Medulla oblongata (tissue), 1 donor: ENCODE measurements at regions not wholly inside any gene's neighbourhood (a gene's known extent, or its start where the extent isn't known, plus 50 kb on each side); places are given as distances from the start of the nearest gene placed in this dataset.

Experiments
- DNase-seq: peaks from one replicate; pipeline ENCODE4 v3.0.0-alpha.2; 2015; ENCODE audit errors: extremely low spot score

DNA sequence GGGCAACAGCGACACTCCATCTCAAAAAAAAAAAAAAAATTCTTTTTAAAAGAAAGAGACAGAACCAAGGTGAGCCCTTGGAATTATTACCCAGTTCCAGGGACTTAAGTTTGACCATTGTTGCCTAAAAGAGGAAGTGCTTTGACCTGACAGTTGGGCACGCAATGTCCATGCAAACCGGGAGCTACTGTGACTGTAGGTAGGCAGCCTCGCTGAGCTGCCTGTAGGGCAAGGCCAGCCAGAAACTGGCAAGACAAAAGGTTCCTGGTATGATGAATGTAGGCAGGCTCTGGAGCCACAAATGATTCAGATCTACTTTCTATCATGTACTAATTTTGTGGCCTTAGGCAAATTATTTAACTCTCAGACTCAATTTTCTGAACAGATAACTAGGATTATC is 334.8 kb upstream of the ZNF462 start:
- DNase-seq: no peak

DNA sequence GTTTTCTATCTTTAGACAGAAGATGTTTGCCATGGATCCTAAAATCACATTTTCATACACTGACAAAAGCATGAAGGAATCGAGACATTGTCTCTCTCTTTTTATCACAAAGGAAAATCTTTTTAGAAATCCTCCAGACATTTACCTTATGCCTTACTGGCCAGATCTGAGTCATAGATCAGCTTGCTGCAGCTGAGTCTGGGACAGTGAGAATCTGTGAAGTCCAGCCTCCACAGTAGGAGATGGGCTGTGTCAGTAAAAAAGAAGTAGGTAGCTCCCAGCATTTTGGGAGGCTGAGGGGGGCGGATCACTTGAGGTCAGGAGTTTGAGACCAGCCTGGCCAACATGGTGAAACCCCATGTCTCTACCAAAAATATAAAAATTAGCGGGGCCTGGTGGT is 333.4 kb upstream of the ZNF462 start:
- no peak for DNase-seq

DNA sequence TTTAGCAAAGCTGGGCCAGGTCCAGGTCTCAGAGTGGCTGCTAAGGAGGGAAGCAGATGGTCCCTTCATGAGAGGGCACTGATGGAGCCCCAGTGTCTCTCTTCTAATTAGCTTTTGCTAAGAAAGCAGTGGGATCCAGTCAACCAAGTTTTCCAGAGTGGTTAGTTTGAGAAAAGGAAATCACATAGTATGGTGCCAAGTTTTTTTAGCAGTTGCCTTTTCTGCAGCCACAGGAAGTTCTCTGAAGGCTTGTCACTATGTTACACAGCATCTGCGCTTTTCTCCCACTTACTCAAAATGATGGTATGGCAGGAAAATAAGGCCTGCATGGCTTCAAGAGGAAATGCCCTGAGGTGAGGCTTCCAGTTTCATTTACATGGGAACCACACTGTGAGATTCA is 331.5 kb upstream of the ZNF462 start:
- peak; percentile 17 for DNase-seq

DNA sequence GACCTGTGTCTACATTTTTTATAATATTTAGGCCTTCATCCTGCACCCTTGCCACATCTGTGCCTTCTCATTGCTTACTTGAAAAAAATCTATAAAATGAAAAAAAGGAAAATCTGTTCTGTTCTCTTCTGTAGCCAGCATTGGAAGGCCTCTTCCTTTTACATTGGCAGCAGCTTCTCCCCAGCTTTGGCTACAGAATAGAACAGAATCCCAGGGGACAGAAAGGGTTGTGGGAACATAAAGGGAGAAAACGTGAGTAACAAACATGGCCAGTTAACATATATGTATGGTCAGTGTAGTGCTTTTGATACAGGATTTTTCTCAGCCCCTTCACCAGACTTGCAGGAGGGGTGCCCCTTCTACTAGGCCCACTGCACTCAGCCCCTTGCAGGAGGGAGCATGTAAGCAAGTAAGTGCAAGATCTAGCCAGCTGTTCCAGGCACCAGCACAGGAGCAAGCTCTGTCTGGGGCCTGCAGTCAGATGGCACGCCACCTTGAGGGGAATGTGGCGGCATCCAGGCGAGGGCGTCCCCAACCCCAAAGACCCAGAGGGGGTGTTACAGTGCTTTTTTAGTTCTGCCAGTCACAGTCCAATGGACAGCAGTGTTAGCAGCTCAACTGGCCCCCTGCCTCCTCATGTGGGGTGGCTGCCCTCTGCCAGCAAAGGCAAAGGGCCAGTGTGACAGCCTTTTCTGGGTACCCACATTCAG is 330.5 kb upstream of the ZNF462 start:
- no peak for DNase-seq

DNA sequence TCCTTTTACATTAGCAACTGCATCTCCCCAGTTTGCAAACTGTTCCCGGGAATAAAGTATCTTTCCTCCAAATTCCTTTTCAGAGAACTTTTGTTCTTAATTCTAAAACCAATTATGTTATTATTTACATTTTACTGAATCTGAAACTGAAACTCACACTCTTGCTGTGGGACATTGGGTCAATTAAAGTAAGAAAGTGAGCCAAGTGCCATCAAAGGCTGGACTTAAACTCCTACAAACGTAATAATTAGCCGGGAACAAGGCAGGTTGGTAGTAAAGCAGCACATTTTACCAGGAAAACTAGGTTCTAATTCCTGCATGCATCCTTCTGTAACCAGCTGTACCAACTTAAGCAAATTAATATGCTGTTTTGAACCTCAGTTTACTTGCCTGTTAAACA is 328.2 kb upstream of the ZNF462 start:
- DNase-seq: no peak

DNA sequence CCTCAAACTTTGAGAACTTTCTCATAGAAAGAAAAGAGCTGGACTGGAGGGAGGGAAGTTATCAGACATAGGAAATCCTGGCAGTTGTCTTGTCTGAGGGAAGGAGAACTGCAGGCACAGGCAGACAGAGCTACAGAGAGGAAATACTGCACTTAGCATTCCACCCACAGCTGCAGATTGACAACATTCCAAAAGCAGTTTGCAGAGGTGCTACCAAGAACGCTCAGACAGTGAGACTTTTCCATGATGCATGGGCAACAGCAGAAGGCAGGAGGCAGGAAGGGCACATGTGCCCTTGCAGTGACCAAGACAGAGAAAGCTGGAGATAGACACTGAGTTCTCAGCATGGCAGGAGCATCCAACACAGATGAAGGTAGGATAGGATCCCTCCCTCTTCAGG is 327.5 kb upstream of the ZNF462 start:
- DNase-seq: peak; percentile 8

DNA sequence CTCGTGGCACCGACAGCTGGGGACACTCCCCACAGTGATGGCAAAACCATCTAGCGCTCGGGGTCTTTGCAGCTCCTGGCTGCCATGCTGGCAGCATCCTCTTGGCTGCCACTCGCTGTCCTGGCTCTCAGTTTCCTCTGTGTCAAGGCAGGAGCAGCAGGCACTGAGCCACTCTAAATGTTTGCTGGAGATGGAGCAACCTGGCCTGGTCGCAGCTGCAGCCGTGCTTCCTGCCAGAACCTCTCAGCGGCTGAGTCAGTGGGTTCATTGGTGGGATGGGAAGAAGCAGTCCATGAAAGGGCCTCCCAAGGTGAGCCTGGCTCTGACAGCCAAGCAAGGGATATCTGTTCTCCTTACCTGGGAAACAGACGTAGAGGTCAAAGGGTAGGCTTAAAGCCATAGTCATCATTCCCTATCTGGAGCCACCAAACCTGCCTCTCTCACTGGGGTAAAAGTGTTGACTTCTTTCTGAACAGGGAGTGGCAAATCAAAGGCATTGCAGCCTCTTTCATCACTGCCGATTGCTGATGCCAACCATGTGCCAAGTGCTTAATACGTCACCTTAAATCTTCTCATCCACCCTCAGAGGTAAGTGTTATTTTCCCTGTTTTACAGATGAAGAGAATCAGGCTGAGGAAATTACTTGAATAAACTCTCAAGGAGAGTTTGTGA is 304.8 kb upstream of the ZNF462 start:
- no peak for DNase-seq

DNA sequence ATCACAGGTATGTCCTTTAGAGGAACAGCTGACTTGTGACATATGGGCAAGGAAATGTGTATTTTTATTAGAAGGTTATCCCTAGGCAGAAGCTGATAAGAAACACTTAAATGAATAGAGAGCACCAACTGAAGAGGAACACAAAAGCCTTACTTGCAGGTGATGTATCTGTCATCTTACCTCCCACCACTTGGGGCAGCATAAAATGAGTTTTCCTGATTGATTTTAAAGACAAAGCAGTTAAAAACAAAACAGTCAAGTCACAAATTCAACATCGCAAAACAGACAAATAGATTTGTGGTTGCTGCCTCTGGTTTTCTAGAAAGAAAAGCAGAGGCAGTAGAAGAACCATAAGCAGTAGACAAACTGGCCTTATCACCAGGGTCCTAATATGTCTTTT is 302.4 kb upstream of the ZNF462 start:
- DNase-seq: no peak

DNA sequence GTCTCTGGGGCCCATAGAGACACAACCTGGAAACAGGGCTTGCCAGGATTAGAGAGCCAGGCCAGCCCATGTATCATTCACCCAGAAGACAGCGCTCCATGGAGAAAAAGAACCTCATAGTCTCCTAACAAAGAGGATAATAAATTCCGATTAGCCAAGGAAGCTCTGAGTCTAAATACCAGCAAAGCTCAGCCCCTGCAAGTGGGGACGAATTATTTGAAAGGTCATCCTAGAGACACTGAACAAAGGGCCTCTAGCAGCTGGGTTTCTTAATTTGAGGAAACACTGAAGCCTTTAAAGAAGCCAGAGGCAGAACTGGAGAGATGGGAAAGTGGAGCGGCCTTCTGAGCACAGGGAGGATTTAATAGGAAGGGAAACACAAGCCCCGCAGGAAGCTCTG is 287.1 kb upstream of the ZNF462 start:
- peak; percentile 16 for DNase-seq

DNA sequence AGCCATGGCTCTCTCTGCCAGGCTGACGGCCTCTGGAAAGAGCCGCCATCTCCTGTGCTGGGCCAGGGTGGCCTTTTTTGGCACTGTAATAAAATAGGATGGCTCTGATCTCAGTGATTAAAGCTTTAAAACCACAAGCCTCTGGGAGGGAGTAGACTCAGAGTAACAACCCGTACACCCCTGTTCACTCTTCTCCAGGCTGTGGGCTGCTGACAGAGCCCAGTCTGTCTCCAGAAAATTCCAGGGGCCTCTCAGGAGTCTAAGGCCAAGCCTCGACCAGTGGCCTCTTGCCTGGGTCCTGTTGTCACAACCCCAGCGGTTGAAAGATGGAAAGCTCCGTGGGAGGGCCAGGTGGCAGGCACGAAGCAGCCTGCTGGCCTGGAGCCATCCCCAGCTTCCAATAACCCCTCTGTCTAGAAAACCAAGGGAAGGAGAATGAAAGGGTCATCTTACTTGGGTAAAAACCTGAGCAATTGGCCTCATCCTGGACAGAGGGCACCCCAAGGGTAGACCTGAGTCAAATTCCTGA is 286.7 kb upstream of the ZNF462 start:
- DNase-seq: no peak

DNA sequence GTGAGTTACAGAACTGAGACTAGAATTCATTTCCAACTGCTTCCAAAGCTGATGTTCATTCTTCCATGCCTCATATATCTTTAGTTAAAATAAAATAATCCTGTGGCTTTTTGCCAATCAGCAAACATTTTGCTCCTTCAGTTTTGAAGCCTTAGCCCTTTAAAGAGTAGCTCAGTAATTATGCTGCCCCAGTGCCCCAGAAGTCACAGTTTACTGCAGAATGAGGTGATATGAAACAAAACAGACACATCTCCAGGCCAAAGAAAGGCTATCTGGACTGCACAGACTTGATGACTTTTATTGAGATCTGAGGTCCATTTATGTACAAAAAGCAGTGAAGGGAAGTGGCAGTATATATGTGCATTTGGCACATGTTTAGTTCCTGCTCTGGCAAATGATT is 285.8 kb upstream of the ZNF462 start:
- DNase-seq: no peak

DNA sequence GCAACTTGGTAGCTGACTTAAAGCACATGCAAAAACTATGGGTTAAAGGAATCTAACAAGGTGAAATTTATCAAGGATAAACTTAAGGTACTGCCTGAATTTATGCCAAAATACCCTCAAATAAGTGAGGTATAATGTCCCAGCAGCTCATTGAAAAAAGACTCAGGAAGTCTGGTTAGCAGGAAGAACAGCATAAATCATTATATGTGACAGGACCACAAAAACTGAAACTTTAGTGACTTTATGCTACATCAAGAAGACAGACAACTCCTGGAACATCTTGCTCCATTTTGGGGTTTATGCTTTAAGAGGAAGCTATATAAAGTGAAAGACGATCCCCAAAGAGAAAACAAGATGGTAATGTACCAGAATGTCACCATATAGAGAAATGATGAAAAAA is 282.4 kb upstream of the ZNF462 start:
- DNase-seq: no peak

DNA sequence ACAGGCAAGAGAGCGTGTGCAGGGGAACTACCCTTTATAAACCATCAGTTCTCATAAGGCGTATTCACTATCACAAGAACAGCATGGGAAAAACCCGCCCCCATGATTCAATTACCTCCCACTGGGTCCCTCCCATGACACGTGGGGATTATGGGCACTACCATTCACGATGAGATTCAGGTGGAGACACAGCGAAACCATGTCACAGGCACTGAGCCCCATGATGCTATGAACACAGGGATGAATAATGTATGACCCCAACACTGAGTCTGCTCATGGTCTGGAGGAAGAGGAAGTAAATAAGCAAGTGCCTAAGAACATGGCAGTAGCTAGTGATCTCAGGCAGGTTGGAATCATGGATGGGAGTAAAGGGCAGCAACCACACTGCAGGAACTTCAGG is 281.0 kb upstream of the ZNF462 start:
- DNase-seq: no peak

DNA sequence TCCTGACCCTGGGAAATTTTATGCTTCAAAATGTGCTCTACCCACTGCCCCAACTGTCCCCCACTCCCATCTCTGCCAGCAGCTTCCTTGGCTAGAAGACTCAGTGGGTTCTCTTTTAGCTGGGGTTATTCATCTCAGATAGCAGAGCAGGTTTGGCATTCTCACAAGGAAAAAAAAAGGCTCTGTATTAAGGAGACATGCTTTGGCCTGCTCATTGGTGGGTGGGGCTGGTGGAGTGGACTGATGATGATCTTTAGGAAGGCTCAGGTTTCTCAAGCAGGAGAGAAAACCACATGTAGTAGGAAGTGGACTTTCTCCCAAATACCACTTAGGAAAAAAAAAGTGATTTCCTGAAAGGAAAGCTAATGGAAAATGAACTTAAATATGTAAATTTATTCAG is 279.2 kb upstream of the ZNF462 start:
- DNase-seq: no peak

DNA sequence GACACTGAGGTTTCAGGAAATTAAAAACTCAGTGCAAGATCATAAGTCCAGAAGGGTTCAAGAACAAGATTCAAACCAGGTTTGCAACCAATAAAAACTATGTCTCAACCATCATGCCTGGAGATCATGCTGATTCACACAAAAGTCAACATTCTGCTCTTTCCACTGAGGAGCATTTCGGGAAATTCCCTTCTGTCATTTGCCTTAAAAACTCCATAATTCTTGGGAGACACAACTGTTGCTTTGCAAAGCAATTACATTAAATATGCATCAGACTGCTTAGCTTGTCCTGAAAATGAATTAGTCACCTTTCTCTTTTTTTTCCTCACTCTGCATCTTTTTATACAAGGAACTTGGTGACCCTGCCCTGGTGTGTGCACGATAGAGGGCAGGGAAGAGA is 275.9 kb upstream of the ZNF462 start:
- DNase-seq: no peak

DNA sequence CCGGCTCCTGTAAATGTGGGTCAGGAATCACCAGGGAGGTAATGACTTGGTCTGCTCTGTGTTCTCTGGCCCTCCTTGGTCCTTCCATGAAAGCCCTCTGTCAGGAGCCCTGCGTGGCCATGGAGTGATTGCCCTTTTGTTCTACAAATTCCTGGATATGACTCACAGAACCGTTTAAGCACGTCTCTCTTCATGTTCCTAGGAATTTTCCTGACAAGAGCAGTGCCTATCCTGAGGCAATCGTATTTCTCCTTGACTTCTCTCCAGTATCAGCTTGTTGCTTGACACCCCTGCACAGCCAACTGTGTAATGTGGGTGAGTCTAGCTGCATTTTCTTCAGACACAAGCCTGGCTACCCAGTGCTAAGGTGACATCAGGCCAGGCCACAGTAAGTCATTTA is 274.3 kb upstream of the ZNF462 start:
- no peak for DNase-seq

DNA sequence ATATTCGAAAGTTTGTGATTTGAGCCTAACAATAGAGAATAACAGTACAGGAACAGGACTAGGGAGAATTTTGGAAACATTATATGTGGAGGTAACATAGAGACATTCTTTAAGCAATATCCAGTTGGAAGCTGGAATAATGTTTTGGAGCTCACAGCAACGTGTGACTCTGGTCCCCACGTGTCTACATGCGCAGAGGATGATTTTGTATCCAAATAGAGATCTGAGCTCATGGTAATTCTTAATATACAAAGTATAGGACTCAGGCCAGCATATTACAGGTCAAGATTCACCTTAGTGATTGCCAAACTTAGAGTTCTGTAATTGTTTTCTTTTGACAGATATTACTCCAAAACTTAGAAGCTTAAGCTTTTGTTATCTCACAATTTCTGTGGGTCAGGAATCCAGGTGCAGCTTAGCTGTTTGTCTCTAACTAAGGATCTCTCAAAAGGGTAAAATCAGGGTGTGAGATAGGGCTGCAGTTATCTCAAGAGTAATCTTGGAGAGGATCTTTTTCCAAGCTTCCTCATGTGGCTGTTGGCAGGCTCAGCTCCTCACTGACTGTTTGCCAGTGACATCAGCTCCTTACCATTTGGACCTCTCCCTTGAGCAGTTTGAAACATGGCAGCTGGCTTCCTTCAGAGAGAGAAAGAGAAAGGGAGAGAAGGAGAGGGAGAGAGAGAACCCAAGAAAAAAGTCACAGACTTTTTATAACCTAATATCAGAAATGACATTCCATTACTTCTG is 272.0 kb upstream of the ZNF462 start:
- DNase-seq: no peak

DNA sequence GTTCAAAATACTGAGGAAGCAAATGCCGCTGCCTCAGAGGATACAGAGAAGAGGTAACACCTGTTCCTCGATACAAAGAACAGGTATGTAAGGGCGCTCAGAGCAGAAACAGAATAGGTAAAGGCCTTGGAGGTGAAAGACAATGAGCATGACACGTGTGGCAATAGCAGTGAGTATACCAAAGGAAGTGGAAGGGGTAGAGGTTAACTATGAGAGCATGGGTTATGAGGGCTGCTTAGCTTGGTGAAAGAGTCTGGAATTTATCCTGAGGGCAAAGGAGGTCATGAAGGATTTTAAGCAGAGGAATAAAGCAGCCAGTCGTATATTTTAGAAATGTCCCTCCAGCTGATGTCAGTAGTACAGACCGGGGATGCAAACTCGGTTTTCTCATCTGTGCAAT is 269.8 kb upstream of the ZNF462 start:
- DNase-seq: no peak

DNA sequence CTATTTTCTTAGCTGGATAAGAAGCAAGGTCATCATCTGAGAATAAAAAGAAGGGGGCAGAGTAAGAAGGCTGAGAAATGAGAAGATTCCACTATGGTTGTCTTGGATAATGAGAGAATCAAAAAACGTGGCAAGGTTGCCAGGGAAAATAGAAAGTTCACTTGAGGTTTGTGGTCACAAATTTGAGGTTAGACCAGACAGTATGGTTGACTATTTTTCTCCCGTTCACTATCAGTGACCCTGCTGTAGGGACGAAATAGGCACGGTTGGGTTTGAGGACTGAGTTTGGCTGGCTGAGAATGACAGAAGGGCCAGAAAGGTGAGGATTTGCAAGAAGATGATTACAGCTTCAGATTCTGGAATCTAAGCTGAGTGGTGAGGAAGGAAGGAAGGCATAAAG is 266.0 kb upstream of the ZNF462 start:
- no peak for DNase-seq

DNA sequence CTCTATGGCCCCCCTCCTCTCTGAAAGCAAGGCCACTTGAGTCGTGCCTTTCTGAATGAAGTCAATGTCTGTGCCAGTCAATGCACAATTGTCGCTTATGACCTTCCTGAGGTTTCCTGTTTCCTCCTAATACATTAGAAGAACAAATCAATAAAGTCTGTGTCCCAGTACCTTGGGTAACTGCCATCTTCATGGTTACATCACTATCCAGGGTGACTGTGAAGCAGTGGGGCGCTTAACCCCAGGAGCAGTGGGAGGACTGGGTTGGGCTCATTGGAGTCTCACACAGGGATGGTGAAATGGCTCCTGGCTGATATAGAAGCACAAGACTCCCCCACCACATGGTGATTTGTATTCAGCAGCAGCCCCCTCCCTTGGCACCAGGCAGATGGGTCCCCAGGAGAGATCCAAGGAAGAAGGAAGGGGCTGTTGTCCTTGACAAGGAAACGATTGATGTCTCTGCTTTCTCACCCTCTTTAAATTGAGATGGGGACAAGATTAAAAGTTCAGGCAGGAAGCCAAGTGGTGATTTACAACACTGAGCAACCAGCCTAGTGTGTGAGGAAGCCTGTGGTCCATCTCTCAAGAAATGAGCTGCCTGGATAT is 261.9 kb upstream of the ZNF462 start:
- DNase-seq: no peak

DNA sequence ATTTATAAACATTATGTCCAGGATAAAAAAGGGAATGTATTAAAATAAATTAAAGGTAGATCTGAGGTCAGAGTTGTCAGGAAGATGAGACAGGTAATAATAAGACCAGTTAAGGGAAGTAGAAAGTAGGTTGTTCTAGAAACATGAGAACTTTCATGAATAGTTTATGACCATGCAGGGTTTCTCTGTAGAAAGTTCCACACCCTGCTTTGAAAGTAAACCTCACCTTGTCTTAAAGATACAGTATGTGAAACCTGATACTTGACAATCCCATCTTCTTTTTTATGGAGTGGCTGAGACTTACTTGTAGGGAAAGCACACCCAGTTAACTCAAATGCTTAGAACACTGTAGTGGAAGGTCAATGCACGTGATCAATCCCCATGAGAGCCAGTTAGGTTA is 260.6 kb upstream of the ZNF462 start:
- DNase-seq: no peak

DNA sequence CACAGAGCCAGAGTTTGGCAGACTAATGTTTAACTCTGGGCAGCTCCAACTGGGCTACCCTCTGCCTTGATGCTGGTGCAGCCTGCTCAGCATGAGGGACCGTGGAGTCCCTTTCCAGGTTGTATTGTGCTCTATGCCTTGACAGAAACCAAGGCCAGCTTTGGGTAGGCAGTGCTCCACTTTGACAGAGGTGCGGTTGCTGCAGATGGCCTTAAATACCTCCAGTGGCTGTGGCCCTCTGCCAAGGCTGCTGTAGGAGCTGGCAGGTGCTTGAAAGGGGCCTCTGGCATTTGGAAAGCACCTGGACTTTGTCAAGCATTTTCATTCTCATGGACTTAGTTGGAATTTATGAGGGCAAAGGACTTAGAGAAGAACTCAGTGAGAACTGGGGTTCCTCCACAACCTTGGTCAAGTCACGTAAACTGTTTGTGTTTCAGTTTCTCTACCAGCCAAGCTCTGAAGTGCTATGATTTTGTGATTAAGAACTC is 249.7 kb upstream of the ZNF462 start:
- peak; percentile 39 for DNase-seq
